Stimulated activated CD8-positive, alpha-beta memory T cell treated with anti-CD3 and anti-CD28 coated beads, Interleukin-12 subunit alpha, Interleukin-12 subunit beta, amount 100 ng/mL, for 4 hours (primary cell): ENCODE measurements at regions not wholly inside any gene's neighbourhood (a gene's known extent, or its start where the extent isn't known, plus 50 kb on each side); places are given as distances from the start of the nearest gene placed in this dataset.

Experiments used
- DNase-seq: peaks from one replicate; pipeline ENCODE4 v3.0.0-alpha.2; 2020; ENCODE audit warnings: low read depth

- no peak for DNase-seq
Measured at GRCh38 chr12:107347261-107347660, 253.9 kb upstream of the CRY1 start.

GRCh38 chr12:107349008-107349747, 255.8 kb upstream of the CRY1 start:
- DNase-seq, result no peak

- DNase-seq, result no peak
Measured at GRCh38 chr12:107349839-107350238, 256.5 kb upstream of the CRY1 start.

- no peak for DNase-seq
Measured at GRCh38 chr12:107351109-107351508, 257.8 kb upstream of the CRY1 start.

- no peak for DNase-seq
Measured at GRCh38 chr12:107351713-107352112, 258.4 kb upstream of the CRY1 start.

- DNase-seq, result no peak
Measured at GRCh38 chr12:107352347-107353081, 259.2 kb upstream of the CRY1 start.

- no peak for DNase-seq
Measured at GRCh38 chr12:107353312-107353711, 260.0 kb upstream of the CRY1 start.

- DNase-seq, result no peak
Measured at GRCh38 chr12:107355004-107355565, 261.7 kb upstream of the CRY1 start.

- DNase-seq, result no peak
Measured at GRCh38 chr12:107355612-107356011, 262.3 kb upstream of the CRY1 start.

GRCh38 chr12:107356266-107356936, 263.1 kb upstream of the CRY1 start:
- no peak for DNase-seq

- no peak for DNase-seq
Measured at GRCh38 chr12:107356937-107357295, 263.6 kb upstream of the CRY1 start.

- DNase-seq, result no peak
Measured at GRCh38 chr12:107359382-107359781, 266.0 kb upstream of the CRY1 start.

- no peak for DNase-seq
Measured at GRCh38 chr12:107360033-107360432, 266.7 kb upstream of the CRY1 start.

- DNase-seq, result no peak
Measured at GRCh38 chr12:107360482-107360881, 267.1 kb upstream of the CRY1 start.

GRCh38 chr12:107361970-107362369, 268.6 kb upstream of the CRY1 start:
- no peak for DNase-seq

GRCh38 chr12:107362960-107363359, 269.6 kb upstream of the CRY1 start:
- no peak for DNase-seq

GRCh38 chr12:107364875-107365518, 271.6 kb upstream of the CRY1 start:
- DNase-seq, result no peak

GRCh38 chr12:107365703-107366102, 272.4 kb upstream of the CRY1 start:
- DNase-seq, result no peak

GRCh38 chr12:107366322-107366721, 273.0 kb upstream of the CRY1 start:
- DNase-seq, result no peak

GRCh38 chr12:107368586-107368985, 275.2 kb upstream of the CRY1 start:
- DNase-seq, result no peak

GRCh38 chr12:107369006-107369405, 275.7 kb upstream of the CRY1 start:
- no peak for DNase-seq

- DNase-seq, result no peak
Measured at GRCh38 chr12:107369679-107370078, 276.3 kb upstream of the CRY1 start.
